GM18508 (cell line): ENCODE measurements at regions not wholly inside any gene's neighbourhood (a gene's known extent, or its start where the extent isn't known, plus 50 kb on each side); places are given as distances from the start of the nearest gene placed in this dataset.
"Not testable (repeated sequence)": the region's sequence is repeated elsewhere in the genome, so short reads cannot be mapped to it uniquely, and the experiment has no call there.

Experiments
- ATAC-seq: cut with Tn5 transposase; IDR thresholded peaks from one replicate; pipeline ENCODE4 v1.9.1; 2021; ENCODE audit warnings: moderate number of reproducible peaks; ENCODE audit not compliant: insufficient read depth, unreplicated experiment

DNA sequence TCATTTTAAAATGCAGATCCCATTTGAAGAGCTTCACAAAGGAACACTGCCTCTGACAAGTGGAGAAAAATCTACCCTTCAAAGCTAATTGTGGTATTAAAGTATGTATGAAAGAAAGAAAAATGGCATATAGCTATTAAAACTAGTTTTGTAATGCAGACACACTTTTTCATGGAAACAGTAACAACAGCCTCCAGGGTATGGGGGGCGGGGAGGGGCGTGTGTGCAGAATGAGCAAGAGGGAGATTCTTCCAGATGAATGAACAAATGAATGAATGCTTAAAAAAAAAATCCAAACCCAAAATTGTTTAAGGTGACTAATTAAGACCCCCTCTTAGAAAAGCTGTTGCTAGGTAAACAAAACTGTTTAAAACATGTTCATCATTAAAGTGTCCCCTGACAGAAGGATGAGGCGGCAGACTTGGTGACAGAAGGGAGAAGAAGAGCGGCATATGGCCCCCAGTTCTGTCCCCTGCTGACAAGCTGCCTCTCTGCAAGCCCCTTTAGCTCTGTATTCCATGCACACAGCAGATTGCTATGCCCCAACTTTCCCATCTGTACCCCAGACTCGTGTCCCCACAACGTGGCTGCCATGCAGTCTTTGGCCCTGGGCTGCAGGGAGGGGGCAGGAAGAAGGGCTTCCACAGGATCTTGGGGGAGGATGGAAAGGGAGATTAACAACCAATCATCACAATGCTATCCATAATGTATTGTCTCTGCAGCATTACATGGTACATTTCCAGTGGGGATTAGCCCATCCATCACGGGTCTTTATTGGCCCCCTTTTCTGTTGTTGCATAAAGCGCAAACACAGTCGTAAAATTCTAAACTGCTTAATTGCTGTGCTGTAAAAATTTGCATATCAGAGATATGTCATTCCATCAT lies 108.4 kb upstream of the OLIG3 start:
- no peak for ATAC-seq

GRCh38 chr6:137610702-137611101 lies 116.5 kb upstream of the OLIG3 start:
- no peak for ATAC-seq

DNA sequence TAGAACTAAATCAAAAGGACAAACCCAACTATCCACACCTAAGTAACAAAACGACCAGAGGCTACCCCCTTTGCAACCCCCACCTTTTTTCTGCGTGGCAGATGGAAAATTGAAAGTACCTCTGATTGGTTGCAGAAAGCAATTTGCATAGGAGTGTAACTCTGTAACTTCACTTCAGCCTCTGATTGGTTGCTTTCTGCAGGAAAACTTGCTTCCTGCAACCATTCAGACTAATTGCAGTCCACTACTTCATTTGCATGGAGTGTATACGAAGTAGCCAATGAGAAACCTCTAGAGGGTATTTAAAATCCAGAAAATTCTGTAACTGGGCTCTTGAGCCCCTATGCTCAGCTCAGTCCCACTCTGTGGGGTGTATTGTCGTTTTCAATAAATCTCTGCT lies 129.1 kb upstream of the OLIG3 start:
- ATAC-seq = no peak

GRCh38 chr6:137625100-137625661 lies 131.0 kb upstream of the OLIG3 start:
- no peak for ATAC-seq

GRCh38 chr6:137625808-137626207 lies 131.6 kb upstream of the OLIG3 start:
- no peak for ATAC-seq

DNA sequence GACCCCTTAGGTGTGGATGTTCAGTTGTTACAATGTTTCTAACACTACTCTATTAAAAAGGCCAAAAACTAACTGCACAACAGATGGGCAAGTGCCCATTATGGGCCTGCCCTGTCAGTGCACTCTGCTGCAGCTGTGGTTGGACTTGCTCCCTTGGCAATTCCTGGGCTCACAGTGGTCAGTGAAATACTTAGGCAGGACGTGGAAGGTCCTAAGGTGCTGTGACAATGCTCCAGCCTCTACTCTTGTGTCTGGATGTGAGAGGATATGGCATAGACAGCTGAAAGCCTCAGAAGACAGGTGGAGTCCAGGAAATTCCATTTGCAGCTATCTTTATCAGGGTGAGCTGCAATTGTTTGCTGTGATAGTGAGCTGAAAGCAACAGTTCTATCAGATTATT lies 136.5 kb upstream of the OLIG3 start:
- no peak for ATAC-seq

DNA sequence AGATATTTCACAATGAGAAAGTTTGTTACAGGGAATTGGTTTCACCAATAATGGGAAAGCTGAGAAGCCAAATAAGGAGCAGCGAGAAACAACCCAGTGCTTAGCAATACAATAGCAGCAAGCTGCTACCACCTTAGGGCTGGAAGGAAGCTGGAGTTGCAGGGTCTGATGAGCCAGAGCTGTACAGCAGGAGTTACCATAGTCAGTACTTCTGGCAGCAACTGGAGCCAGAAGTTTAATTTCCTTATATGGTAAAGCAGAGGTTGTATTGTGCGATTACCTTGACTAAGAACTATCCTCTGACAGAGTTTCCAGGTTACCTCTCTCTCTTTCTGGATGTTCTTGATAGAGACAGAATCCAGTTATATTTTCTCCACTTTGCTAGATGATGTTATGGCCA lies 137.1 kb upstream of the OLIG3 start:
- no peak for ATAC-seq

- not testable (repeated sequence) for ATAC-seq
Measured at GRCh38 chr6:137634177-137634576, 140.0 kb upstream of the OLIG3 start.

DNA sequence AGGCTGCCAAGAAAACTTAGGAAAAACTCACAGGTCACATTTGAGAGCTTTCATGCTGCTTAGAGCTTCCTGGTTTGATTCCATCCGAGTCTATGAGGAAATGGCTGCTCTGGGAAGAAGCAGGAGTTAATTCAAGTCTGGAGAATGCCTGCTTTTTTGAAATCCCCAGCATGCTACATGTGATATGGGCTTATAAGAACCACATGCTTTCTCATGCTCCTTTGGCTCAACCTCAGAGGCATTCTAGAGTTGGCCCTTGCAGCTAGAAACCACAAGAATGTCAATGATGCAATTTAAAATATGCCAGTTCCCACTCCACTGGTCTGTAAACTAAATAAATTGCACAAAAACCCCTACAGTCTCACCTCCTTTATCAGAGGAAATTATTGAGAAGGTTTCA lies 142.9 kb upstream of the OLIG3 start:
- ATAC-seq = no peak

- no peak for ATAC-seq
Measured at GRCh38 chr6:137638926-137639706, 144.9 kb upstream of the OLIG3 start.

- ATAC-seq = no peak
Measured at GRCh38 chr6:137640086-137640485, 145.9 kb upstream of the OLIG3 start.

GRCh38 chr6:137641474-137642077 lies 147.4 kb upstream of the OLIG3 start:
- peak; percentile 47 for ATAC-seq

GRCh38 chr6:137643210-137643609 lies 149.0 kb upstream of the OLIG3 start:
- ATAC-seq = not testable (repeated sequence)

DNA sequence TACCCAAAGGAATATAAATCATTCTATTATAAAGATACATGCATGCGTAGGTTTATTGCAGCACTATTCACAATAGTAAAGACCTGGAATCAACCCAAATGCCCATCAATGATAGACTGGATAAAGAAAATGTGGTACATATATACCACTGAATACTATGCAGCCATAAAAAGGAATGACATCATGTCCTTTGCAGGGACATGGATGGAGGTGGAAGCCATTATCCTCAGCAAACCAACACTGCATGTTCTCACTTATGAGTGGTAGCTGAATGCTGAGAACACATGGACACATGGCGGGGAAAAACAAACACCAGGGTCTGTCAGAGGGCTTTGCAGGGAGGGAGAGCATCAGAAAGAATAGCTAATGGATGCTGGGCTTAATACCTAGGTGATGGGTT lies 149.4 kb upstream of the OLIG3 start:
- not testable (repeated sequence) for ATAC-seq

GRCh38 chr6:137645850-137646249 lies 151.7 kb upstream of the OLIG3 start:
- ATAC-seq = no peak

GRCh38 chr6:137646484-137646883 lies 152.3 kb upstream of the OLIG3 start:
- no peak for ATAC-seq

DNA sequence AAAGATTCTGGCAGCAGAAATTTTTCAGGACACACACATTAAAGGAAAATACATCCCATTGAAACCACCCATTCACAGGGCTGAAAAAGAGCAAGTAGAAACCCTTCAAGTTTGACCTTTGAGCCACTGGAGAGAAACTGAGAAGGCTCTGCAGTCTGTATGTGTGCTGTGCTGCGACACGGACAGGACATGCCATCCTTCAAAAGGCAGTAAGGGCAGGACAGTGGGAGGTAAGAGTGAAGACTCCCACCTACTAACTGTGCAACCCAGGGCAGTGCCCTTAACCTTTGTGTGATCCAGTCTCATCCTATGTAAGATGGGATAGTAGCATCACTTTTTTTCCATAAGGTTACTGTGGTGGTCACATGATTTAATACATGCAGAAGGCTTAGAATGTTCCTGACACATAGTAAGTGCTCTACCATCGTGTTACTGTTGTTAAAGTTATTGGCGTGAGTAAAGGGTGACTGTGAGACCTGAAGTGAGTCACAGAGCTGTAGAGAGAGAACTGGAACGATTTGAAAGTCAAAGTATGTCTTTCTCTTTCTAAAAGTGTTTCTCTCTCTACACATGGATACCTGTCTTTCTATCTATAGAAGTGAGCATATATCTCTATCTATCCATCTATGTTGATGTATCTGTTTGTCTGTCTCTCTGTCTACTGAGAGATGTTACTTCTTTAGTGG lies 153.7 kb upstream of the OLIG3 start:
- no peak for ATAC-seq

DNA sequence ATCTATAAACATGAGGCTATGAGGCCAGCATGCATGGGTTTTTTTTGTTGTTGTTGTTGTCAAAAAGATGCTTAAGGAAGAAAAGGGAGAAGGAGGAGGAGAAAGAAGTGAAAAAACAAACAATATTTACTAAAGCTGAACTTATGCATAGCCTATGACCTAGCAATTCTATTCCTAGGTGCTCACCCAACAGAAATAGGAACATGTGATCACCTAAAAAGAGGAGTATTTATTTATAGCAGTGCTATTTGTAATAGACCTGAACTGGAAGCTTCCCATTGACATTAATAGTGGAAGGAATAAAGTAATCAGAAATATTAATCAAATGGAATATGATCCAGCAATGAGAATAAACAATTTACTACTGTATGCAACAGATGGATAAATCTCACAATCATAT lies 156.5 kb upstream of the OLIG3 start:
- ATAC-seq = no peak

DNA sequence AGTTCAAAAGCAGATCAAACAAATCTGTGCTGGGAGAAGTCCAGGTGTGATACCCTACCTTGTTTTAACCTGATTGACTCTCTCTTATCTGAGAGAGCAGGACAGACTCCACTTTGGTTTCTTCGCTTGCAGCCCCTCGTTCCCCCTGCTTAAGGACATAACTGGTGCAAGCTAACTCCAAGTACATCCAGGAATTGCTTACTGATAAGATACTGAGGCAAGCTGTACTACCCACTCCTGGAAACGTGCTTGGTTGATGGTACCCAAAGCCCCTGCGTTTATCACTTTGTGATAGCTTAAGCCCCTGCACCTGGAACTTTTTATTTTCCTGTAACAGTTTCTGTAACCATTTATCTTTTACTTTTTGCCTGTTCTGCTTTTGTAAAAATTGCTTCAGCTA lies 157.0 kb upstream of the OLIG3 start:
- no peak for ATAC-seq
